Right cardiac atrium (tissue), 5 donors: ENCODE measurements at regions not wholly inside any gene's neighbourhood (a gene's known extent, or its start where the extent isn't known, plus 50 kb on each side); places are given as distances from the start of the nearest gene placed in this dataset.
"Not testable (repeated sequence)": the region's sequence is repeated elsewhere in the genome, so short reads cannot be mapped to it uniquely, and the experiment has no call there.

Source experiments
- ATAC-seq, 2 donors: fragments of 200-7000 bp; cut with Tn5 transposase; one replicate each; pipeline versions ENCODE4 v1.8.0 to v1.9.1; 2020; ENCODE audit warnings: moderate library complexity in 2 of 2, mild to moderate bottlenecking in 1 of 2
- DNase-seq, 3 donors: peaks; one replicate each; pipeline ENCODE4 v3.0.0-alpha.2; 2020
- H3K27ac ChIP-seq: one replicate; pipeline ENCODE4 v1.5.1; 2013; ENCODE audit warnings: mild to moderate bottlenecking, low read length, control low read depth, moderate library complexity
- H3K27me3 ChIP-seq: one replicate; pipeline ENCODE4 v1.6.1; 2013; ENCODE audit not compliant: control insufficient read depth, insufficient read depth
- H3K4me1 ChIP-seq: one replicate; pipeline ENCODE4 v1.6.1; 2013; ENCODE audit warnings: low read length; ENCODE audit not compliant: control insufficient read depth, insufficient read depth
- H3K4me3 ChIP-seq: one replicate; pipeline ENCODE4 v1.5.1; 2013; ENCODE audit warnings: low read length, control low read depth
- H3K9me3 ChIP-seq: one replicate; pipeline ENCODE4 v1.6.1; 2013; ENCODE audit warnings: low read length; ENCODE audit not compliant: control insufficient read depth
- WGBS: extraction: QIAGEN DNeasy Blood & Tissue Kit; methylation state at CpG from one replicate; pipeline ENCODE4 v1.1.7; 2013; 5-methylcytosine and 5-hydroxymethylcytosine counted together
- intact Hi-C, 4 donors: fragments of 100-400 bp; cut with DNase I; formaldehyde crosslinking; loops; one replicate each; pipeline versions ENCODE4 v1.11.0 to v1.14.0; 2022 to 2023
- donor health status: healthy with polysubstance abuse.
- donor health status: DM: no; HTN: yes; CAD: no.
- donor health status: DM: no; HTN: no; CAD: no.
- donor health status: DM: no; HTN: yes; CAD: no; lungs with severe emphysema.
- donor health status: DM: yes; HTN: yes; CAD: no.

GRCh38 chr2:237232166-237232565 is 146.5 kb downstream of the COPS8 start:
- ATAC-seq (no peak), DNase-seq (no peak)
- Histone ChIP-seq H3K27ac (peak overlapping the region; percentile 96), H3K9me3 (no peaks in the 10 kb centered on the region), H3K4me3 (no peak overlapping the region), H3K4me1 (peaks cover 16% of the 10 kb centered on the region), H3K27me3 (no peaks in the 10 kb centered on the region)
- intact Hi-C loops = loop anchor here in 2 of 4 donors (10.0 kb wide), 1 partner anchor 63 kb away; no protein-coding TSS in a partner anchor

- ATAC-seq = peak; percentile 55 to 85
- intact Hi-C loops = loop anchor here in 2 of 4 donors (10.0 kb wide), 1 partner anchor 61 kb away; no protein-coding TSS in a partner anchor
- Histone ChIP-seq H3K9me3 (no peaks in the 10 kb centered on the region), H3K4me3 (no peak overlapping the region), H3K27me3 (no peaks in the 10 kb centered on the region), H3K4me1 (peaks cover 16% of the 10 kb centered on the region), H3K27ac (peak overlapping the region; percentile 73)
- WGBS = 44% methylated on average over 2 of the region's 2 CpGs
- DNase-seq = no peak
Measured at GRCh38 chr2:237234268-237234667, 148.6 kb downstream of the COPS8 start.

- Histone ChIP-seq H3K4me3 (no peak overlapping the region), H3K4me1 (peaks cover 15% of the 10 kb centered on the region), H3K27me3 (no peaks in the 10 kb centered on the region), H3K27ac (peak overlapping the region; percentile 73), H3K9me3 (no peaks in the 10 kb centered on the region)
- WGBS = 46% methylated on average over 6 of the region's 6 CpGs
- ATAC-seq (peak; percentile 89 to 94), DNase-seq (peak; percentile 66 to 86 (median 76))
- intact Hi-C loops = loop anchor here in 2 of 4 donors (10.0 kb wide), 1 partner anchor 59 kb away; no protein-coding TSS in a partner anchor
Measured at GRCh38 chr2:237235383-237236095, 149.8 kb downstream of the COPS8 start.

- Histone ChIP-seq H3K27me3 (no peaks in the 10 kb centered on the region), H3K27ac (no peak overlapping the region), H3K4me3 (no peak overlapping the region), H3K4me1 (peaks cover 15% of the 10 kb centered on the region), H3K9me3 (no peaks in the 10 kb centered on the region)
- intact Hi-C loops = loop anchor here in 2 of 4 donors (10.0 kb wide), 1 partner anchor 59 kb away; no protein-coding TSS in a partner anchor
- no peak for DNase-seq
- WGBS = 91% methylated on average over 2 of the region's 2 CpGs
- no peak for ATAC-seq
Measured at GRCh38 chr2:237236188-237236587, 150.5 kb downstream of the COPS8 start.

GRCh38 chr2:237238249-237238648 is 152.6 kb downstream of the COPS8 start:
- no peak for ATAC-seq
- DNase-seq = no peak
- H3K4me1 ChIP-seq = peaks cover 7% of the 10 kb centered on the region
- no peak overlapping the region for H3K27ac ChIP-seq
- intact Hi-C loops = loop anchor here in 2 of 4 donors (10.0 kb wide), 1 partner anchor 57 kb away; no protein-coding TSS in a partner anchor
- H3K27me3 ChIP-seq = no peaks in the 10 kb centered on the region
- H3K9me3 ChIP-seq = no peaks in the 10 kb centered on the region
- H3K4me3 ChIP-seq = no peak overlapping the region
- 74% methylated on average over 3 of the region's 3 CpGs for WGBS

- DNase-seq = no peak
- Histone ChIP-seq H3K4me3 (no peak overlapping the region), H3K4me1 (peaks cover 2% of the 10 kb centered on the region), H3K9me3 (no peaks in the 10 kb centered on the region), H3K27ac (no peak overlapping the region), H3K27me3 (no peaks in the 10 kb centered on the region)
- no peak for ATAC-seq
- intact Hi-C loops = no loop called here
- 96% methylated on average over 5 of the region's 5 CpGs for WGBS
Measured at GRCh38 chr2:237240252-237240651, 154.6 kb downstream of the COPS8 start.

GRCh38 chr2:237240868-237241267 is 155.2 kb downstream of the COPS8 start:
- H3K4me1 ChIP-seq, DNase-seq, H3K4me3 ChIP-seq, H3K27ac ChIP-seq, ATAC-seq, intact Hi-C loops, H3K27me3 ChIP-seq, H3K9me3 ChIP-seq: not testable (repeated sequence)
- 89% methylated on average over 3 of the region's 3 CpGs for WGBS

- WGBS = 74% methylated on average over 1 of the region's 1 CpG
- Histone ChIP-seq H3K27ac (no peak overlapping the region), H3K27me3 (no peaks in the 10 kb centered on the region), H3K9me3 (no peaks in the 10 kb centered on the region), H3K4me3 (no peak overlapping the region), H3K4me1 (no peaks in the 10 kb centered on the region)
- DNase-seq = no peak
- peak; percentile 56 to 58 for ATAC-seq
- intact Hi-C loops = no loop called here
Measured at GRCh38 chr2:237242091-237242536, 156.4 kb downstream of the COPS8 start.

GRCh38 chr2:237243487-237243886 is 157.8 kb downstream of the COPS8 start:
- intact Hi-C loops = no loop called here
- H3K27ac ChIP-seq = no peak overlapping the region
- no peaks in the 10 kb centered on the region for H3K9me3 ChIP-seq
- ATAC-seq (no peak), DNase-seq (no peak)
- WGBS = 73% methylated on average over 2 of the region's 2 CpGs
- H3K4me3 ChIP-seq = no peak overlapping the region
- H3K27me3 ChIP-seq = no peaks in the 10 kb centered on the region
- H3K4me1 ChIP-seq = no peaks in the 10 kb centered on the region

GRCh38 chr2:237244178-237244577 is 158.5 kb downstream of the COPS8 start:
- Histone ChIP-seq H3K27me3 (no peaks in the 10 kb centered on the region), H3K4me1 (no peaks in the 10 kb centered on the region), H3K9me3 (no peaks in the 10 kb centered on the region), H3K27ac (no peak overlapping the region), H3K4me3 (no peak overlapping the region)
- ATAC-seq = no peak
- DNase-seq = no peak
- intact Hi-C loops = no loop called here
- 76% methylated on average over 2 of the region's 2 CpGs for WGBS

GRCh38 chr2:237244976-237245646 is 159.4 kb downstream of the COPS8 start:
- 80% methylated on average over 3 of the region's 3 CpGs for WGBS
- no peaks in the 10 kb centered on the region for H3K4me1 ChIP-seq
- intact Hi-C loops = no loop called here
- DNase-seq (no peak), ATAC-seq (peak; percentile 54 to 80)
- no peaks in the 10 kb centered on the region for H3K9me3 ChIP-seq
- no peak overlapping the region for H3K4me3 ChIP-seq
- peak overlapping the region; percentile 17 for H3K27ac ChIP-seq
- H3K27me3 ChIP-seq = no peaks in the 10 kb centered on the region
